Endodermal cell (in vitro differentiated cells): ENCODE measurements at regions not wholly inside any gene's neighbourhood (a gene's known extent, or its start where the extent isn't known, plus 50 kb on each side); places are given as distances from the start of the nearest gene placed in this dataset.
"Not testable (repeated sequence)": the region's sequence is repeated elsewhere in the genome, so short reads cannot be mapped to it uniquely, and the experiment has no call there.

Experiments used
- DNase-seq: peaks from one replicate; pipeline ENCODE4 v3.0.0-alpha.2; 2017
- H3K27ac ChIP-seq: 2 replicates; pipeline ENCODE4 v1.5.1; 2013; ENCODE audit warnings: mild to moderate bottlenecking, low read depth, low read length, moderate library complexity
- H3K27me3 ChIP-seq: 2 replicates; pipeline ENCODE4 v1.6.1; 2013; ENCODE audit warnings: mild to moderate bottlenecking, low read length, moderate library complexity; ENCODE audit not compliant: insufficient read depth, control insufficient read depth, poor library complexity, severe bottlenecking
- H3K36me3 ChIP-seq: 2 replicates; pipeline ENCODE4 v1.7.0; 2013; ENCODE audit warnings: mild to moderate bottlenecking, low read length, moderate library complexity; ENCODE audit not compliant: control insufficient read depth, insufficient read depth
- H3K4me1 ChIP-seq: one replicate; pipeline ENCODE4 v1.7.0; 2013; ENCODE audit warnings: low read length; ENCODE audit not compliant: control insufficient read depth, insufficient read depth
- H3K4me3 ChIP-seq: 2 replicates; pipeline ENCODE4 v1.5.1; 2013; ENCODE audit warnings: mild to moderate bottlenecking, low read length, moderate library complexity
- H3K9ac ChIP-seq: 2 replicates; pipeline ENCODE4 v1.6.1; 2013; ENCODE audit warnings: mild to moderate bottlenecking, low read length, moderate library complexity; ENCODE audit not compliant: poor library complexity, severe bottlenecking; ENCODE audit errors: extremely low read depth
- H3K9me3 ChIP-seq: 2 replicates; pipeline ENCODE4 v1.6.1; 2013; ENCODE audit warnings: mild to moderate bottlenecking, low read length, moderate library complexity; ENCODE audit not compliant: control insufficient read depth
- H3K27ac Mint-ChIP-seq: 2 replicates; pipeline ENCODE4 v1.8.0; 2020; ENCODE audit warnings: mixed read lengths
- H3K27me3 Mint-ChIP-seq: 2 replicates; pipeline ENCODE4 v1.8.0; 2021; ENCODE audit warnings: mild to moderate bottlenecking, mixed read lengths; ENCODE audit not compliant: insufficient read depth
- H3K36me3 Mint-ChIP-seq: 2 replicates; pipeline ENCODE4 v1.8.0; 2020; ENCODE audit warnings: low read depth, mixed read lengths
- H3K4me1 Mint-ChIP-seq: 2 replicates; pipeline ENCODE4 v1.8.0; 2020; ENCODE audit warnings: mixed read lengths
- H3K4me3 Mint-ChIP-seq: 2 replicates; pipeline ENCODE4 v1.8.0; 2020; ENCODE audit warnings: mild to moderate bottlenecking, moderate library complexity, mixed read lengths
- H3K9me3 Mint-ChIP-seq: 2 replicates; pipeline ENCODE4 v1.8.0; 2020; ENCODE audit warnings: mild to moderate bottlenecking, mixed read lengths
- WGBS, 2 experiments: methylation state at CpG; one replicate each; pipeline versions ENCODE4 v1.1.5 to v1.1.7; 2013; ENCODE audit warnings: missing lambda C conversion rate in 2 of 2, mixed read lengths in 1 of 2; ENCODE audit not compliant: insufficient coverage in 1 of 2, insufficient read length in 1 of 2; 5-methylcytosine and 5-hydroxymethylcytosine counted together
- TF ChIP-seq, protein P1 (sequence below): fragments of 200-600 bp; sonication (generic); conservative IDR thresholded peaks from 2 replicates; pipeline ENCODE4 v1.5.0; 2021; ENCODE audit warnings: antibody characterized with exemption, mild to moderate bottlenecking

DNA sequence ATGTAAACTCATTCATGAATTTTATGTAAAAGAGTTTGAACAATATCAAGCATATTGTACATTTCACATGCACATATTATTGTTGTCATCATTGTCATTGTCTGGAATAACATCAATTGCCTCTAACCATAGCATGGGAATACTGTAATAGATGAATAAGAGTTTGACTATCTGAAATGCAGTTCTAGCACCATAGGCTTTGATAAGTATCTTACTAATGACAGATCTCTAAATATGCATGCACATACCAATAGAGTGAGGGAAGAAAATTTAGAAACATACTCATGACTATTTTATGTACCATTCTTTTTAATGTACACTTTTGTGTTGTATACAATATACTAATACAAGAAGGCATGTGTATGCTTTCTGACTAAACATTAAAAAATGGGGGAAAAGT lies 161.6 kb upstream of the SPRY1 start:
- no peak overlapping the region for H3K9ac ChIP-seq
- H3K9me3 ChIP-seq = no peaks in the 10 kb centered on the region
- DNase-seq = no peak
- no peak overlapping the region for H3K27ac ChIP-seq
- no peak overlapping the region for H3K4me3 ChIP-seq
- peaks cover 5% of the 10 kb centered on the region for H3K9me3 Mint-ChIP-seq
- TF ChIP-seq, protein P1, sequence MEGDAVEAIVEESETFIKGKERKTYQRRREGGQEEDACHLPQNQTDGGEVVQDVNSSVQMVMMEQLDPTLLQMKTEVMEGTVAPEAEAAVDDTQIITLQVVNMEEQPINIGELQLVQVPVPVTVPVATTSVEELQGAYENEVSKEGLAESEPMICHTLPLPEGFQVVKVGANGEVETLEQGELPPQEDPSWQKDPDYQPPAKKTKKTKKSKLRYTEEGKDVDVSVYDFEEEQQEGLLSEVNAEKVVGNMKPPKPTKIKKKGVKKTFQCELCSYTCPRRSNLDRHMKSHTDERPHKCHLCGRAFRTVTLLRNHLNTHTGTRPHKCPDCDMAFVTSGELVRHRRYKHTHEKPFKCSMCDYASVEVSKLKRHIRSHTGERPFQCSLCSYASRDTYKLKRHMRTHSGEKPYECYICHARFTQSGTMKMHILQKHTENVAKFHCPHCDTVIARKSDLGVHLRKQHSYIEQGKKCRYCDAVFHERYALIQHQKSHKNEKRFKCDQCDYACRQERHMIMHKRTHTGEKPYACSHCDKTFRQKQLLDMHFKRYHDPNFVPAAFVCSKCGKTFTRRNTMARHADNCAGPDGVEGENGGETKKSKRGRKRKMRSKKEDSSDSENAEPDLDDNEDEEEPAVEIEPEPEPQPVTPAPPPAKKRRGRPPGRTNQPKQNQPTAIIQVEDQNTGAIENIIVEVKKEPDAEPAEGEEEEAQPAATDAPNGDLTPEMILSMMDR = no peak
- H3K4me3 Mint-ChIP-seq = no peak overlapping the region
- H3K36me3 Mint-ChIP-seq = peaks cover 2% of the 10 kb centered on the region
- peaks cover 10% of the 10 kb centered on the region for H3K4me1 Mint-ChIP-seq
- no peak overlapping the region for H3K27ac Mint-ChIP-seq
- H3K27me3 Mint-ChIP-seq = no peaks in the 10 kb centered on the region
- H3K4me1 ChIP-seq = no peaks in the 10 kb centered on the region
- H3K27me3 ChIP-seq = no peaks in the 10 kb centered on the region
- H3K36me3 ChIP-seq = no peaks in the 10 kb centered on the region

DNA sequence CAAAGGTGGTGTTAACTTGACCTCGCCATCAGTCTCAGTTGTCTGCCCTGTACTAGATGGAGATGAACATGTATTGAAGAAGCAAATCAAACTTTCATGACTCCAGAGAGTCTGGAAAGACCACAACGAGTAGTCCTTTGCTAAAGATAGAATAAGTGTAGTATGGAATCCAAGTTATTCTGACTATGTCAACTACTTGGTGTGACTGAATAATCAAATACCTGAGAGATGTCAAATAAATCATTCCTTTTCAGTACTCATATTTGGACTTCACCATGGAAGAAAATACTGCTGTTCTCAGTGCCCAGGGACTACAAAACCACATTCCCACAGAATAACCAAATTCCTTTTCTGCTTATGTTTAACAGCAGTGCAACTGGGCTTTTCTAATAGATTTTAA lies 161.2 kb upstream of the SPRY1 start:
- Histone ChIP-seq H3K27me3 (no peaks in the 10 kb centered on the region), H3K4me1 (no peaks in the 10 kb centered on the region), H3K4me3 (no peak overlapping the region), H3K9me3 (no peaks in the 10 kb centered on the region), H3K36me3 (no peaks in the 10 kb centered on the region), H3K27ac (no peak overlapping the region), H3K9ac (no peak overlapping the region)
- Mint-ChIP-seq H3K4me3 (no peak overlapping the region), H3K4me1 (peaks cover 10% of the 10 kb centered on the region), H3K36me3 (peaks cover 2% of the 10 kb centered on the region), H3K27me3 (no peaks in the 10 kb centered on the region), H3K9me3 (peaks cover 5% of the 10 kb centered on the region), H3K27ac (no peak overlapping the region)
- DNase-seq = no peak
- TF ChIP-seq, protein P1 = no peak
- WGBS, 2 experiments = 86 to 90% methylated on average over 2 of the region's 2 CpGs

DNA sequence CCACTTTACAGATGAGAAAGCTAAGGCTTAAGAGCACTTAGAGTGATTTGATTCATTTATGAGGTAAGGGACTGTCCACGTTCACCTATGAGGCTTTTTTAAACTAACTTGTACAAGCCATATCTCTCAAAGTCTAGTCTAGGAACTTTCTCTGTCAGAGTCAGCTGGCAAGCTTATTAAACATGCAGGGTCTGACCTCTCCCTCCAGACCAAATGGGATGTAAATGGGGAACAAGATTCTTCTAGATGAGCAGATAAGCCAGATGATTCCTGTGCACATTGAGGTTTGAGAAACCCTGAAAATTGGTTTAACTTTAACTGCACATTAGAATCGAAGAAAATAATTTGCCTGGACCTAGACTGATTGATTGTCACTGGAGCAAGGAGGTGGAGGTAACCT lies 160.0 kb upstream of the SPRY1 start:
- Histone ChIP-seq H3K27me3 (no peaks in the 10 kb centered on the region), H3K4me1 (no peaks in the 10 kb centered on the region), H3K9ac (no peak overlapping the region), H3K9me3 (no peaks in the 10 kb centered on the region), H3K27ac (no peak overlapping the region), H3K36me3 (no peaks in the 10 kb centered on the region), H3K4me3 (no peak overlapping the region)
- TF ChIP-seq, protein P1 = no peak
- Mint-ChIP-seq H3K27ac (no peak overlapping the region), H3K4me3 (no peak overlapping the region), H3K4me1 (peaks cover 10% of the 10 kb centered on the region), H3K36me3 (peaks cover 2% of the 10 kb centered on the region), H3K9me3 (peaks cover 7% of the 10 kb centered on the region), H3K27me3 (no peaks in the 10 kb centered on the region)
- WGBS, 2 experiments = 84 to 100% methylated on average over 2 of the region's 2 CpGs
- no peak for DNase-seq

GRCh38 chr4:123240286-123240685 lies 156.3 kb upstream of the SPRY1 start:
- H3K27ac ChIP-seq, H3K4me1 Mint-ChIP-seq, H3K36me3 Mint-ChIP-seq, H3K4me3 Mint-ChIP-seq, H3K4me3 ChIP-seq, DNase-seq, H3K27me3 Mint-ChIP-seq, H3K27ac Mint-ChIP-seq, H3K36me3 ChIP-seq, H3K9me3 ChIP-seq, H3K9ac ChIP-seq, H3K4me1 ChIP-seq, H3K27me3 ChIP-seq: not testable (repeated sequence)
- 93 to 100% methylated on average over 3 to 5 of the region's 5 CpGs for WGBS, 2 experiments
- H3K9me3 Mint-ChIP-seq = peaks cover 18% of the 10 kb centered on the region

DNA sequence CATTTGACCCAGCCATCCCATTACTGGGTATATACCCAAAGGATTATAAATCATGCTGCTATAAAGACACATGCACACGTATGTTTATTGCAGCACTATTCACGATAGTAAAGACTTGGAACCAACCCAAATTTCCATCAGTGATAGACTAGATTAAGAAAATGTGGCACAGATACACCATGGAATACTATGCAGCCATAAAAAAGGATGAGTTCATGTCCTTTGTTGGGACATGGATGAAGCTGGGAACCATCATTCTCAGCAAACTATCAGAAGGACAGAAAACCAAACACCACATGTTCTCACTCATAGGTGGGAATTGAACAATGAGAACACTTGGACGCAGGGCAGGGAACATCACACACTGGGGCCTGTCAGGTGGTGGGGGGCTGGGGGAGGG lies 153.4 kb upstream of the SPRY1 start:
- not testable (repeated sequence) for H3K4me3 ChIP-seq, H3K27ac Mint-ChIP-seq, H3K27ac ChIP-seq, H3K4me1 ChIP-seq, H3K27me3 ChIP-seq, H3K36me3 ChIP-seq, H3K36me3 Mint-ChIP-seq, H3K4me1 Mint-ChIP-seq, H3K27me3 Mint-ChIP-seq, H3K4me3 Mint-ChIP-seq, H3K9ac ChIP-seq, DNase-seq, H3K9me3 ChIP-seq
- WGBS, 2 experiments = 98 to 100% methylated on average over 1 to 3 of the region's 3 CpGs
- peaks cover 13% of the 10 kb centered on the region for H3K9me3 Mint-ChIP-seq
